Body of pancreas (tissue), 4 donors: ENCODE measurements at regions not wholly inside any gene's neighbourhood (a gene's known extent, or its start where the extent isn't known, plus 50 kb on each side); places are given as distances from the start of the nearest gene placed in this dataset.
"Not testable (repeated sequence)": the region's sequence is repeated elsewhere in the genome, so short reads cannot be mapped to it uniquely, and the experiment has no call there.

Experiments
- ATAC-seq: fragments of 150-250 bp; one replicate; pipeline ENCODE4 v1.9.1; 2016
- DNase-seq, 4 donors: peaks; one replicate each; pipeline ENCODE4 v3.0.0-alpha.2; 2019
- H3K27ac ChIP-seq, 4 donors: fragments of 200-600 bp; sonication (generic); 1 replicate in 3 of 4; 2 replicates in 1 of 4; pipeline versions ENCODE4 v1.5.1 to v1.6.1; 2016 to 2019; ENCODE audit warnings: mild to moderate bottlenecking in 1 of 4, mixed read lengths in 1 of 4, moderate library complexity in 1 of 4
- H3K27me3 ChIP-seq, 2 donors: fragments of 200-600 bp; sonication (generic); one replicate each; pipeline ENCODE4 v1.6.0; 2016; ENCODE audit warnings: mild to moderate bottlenecking in 1 of 2
- H3K36me3 ChIP-seq, 2 donors: fragments of 200-600 bp; sonication (generic); replicated peaks in 1 of 2; 2 replicates each; pipeline ENCODE4 v1.5.1; 2016; ENCODE audit warnings: low read depth in 2 of 2; ENCODE audit not compliant: insufficient read depth in 1 of 2
- H3K4me1 ChIP-seq: fragments of 200-600 bp; sonication (generic); one replicate; pipeline ENCODE4 v1.6.0; 2016
- H3K4me3 ChIP-seq, 2 donors: fragments of 200-600 bp; sonication (generic); 1 replicate in 1 of 2; 2 replicates in 1 of 2; pipeline ENCODE4 v1.5.1; 2016 to 2019
- H3K9me3 ChIP-seq, 3 donors: fragments of 200-600 bp; sonication (generic); 1 replicate in 2 of 3; 2 replicates in 1 of 3; pipeline ENCODE4 v1.5.1; 2016
- POLR2A ChIP-seq, 3 donors: fragments of 450-650 bp; IDR thresholded peaks; one replicate each; pipeline ENCODE4 v1.6.1; 2016; ENCODE audit warnings: antibody characterized with exemption in 3 of 3, mild to moderate bottlenecking in 2 of 3
- WGBS, 2 donors: methylation state at CpG; one replicate each; pipeline ENCODE4 v1.1.5; 2017; 5-methylcytosine and 5-hydroxymethylcytosine counted together
- intact Hi-C: fragments of 100-400 bp; cut with DNase I; formaldehyde crosslinking; loops from one replicate; pipeline ENCODE4 v1.15.1; 2023
- TF ChIP-seq, protein P1 (sequence below), 7 experiments: fragments of 450-650 bp in 4 of 7; fragments of 200-600 bp in 3 of 7; sonication (generic) in 3 of 7; IDR thresholded peaks; one replicate each; pipeline ENCODE4 v1.5.1; 2016 to 2019; ENCODE audit warnings: antibody characterized with exemption in 7 of 7

- DNase-seq, ATAC-seq, H3K36me3 ChIP-seq, H3K4me3 ChIP-seq, H3K27ac ChIP-seq, H3K4me1 ChIP-seq, intact Hi-C loops, H3K27me3 ChIP-seq, H3K9me3 ChIP-seq: not testable (repeated sequence)
- WGBS, 2 donors = 91 to 93% methylated on average over 4 of the region's 4 CpGs
These were observed 77.5 kb downstream of the SNX5 start for GRCh38 chr20:17891131-17891530.

DNA sequence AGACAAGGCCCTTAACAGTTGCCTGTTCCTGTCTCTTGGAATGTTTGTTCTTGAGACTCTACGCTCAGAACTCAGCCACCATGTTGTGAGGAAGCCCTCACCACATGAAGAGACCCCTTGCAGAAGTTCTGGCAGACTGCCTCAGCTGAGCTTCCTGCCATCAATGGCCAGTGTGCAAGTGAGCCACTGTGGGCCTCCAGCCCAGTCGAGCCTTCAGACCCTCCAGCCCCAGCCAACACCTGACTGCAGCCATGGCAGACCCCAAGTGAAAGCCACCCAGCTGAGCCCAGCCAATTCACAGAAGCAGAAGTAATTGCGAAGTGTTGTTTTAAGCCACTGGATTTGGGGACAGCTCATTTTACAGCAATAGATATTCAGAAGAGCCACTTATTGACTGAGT, 78.3 kb downstream of the SNX5 start:
- DNase-seq (no peak), ATAC-seq (no peak)
- Histone ChIP-seq H3K4me1 (no peaks in the 10 kb centered on the region), H3K27me3 (no peaks in the 10 kb centered on the region), H3K4me3 (no peak overlapping the region), H3K36me3 (no peaks in the 10 kb centered on the region), H3K9me3 (no peaks in the 10 kb centered on the region), H3K27ac (no peak overlapping the region)
- 93 to 100% methylated on average over 2 to 3 of the region's 3 CpGs for WGBS, 2 donors
- intact Hi-C loops = no loop called here
- TF ChIP-seq, protein P1, sequence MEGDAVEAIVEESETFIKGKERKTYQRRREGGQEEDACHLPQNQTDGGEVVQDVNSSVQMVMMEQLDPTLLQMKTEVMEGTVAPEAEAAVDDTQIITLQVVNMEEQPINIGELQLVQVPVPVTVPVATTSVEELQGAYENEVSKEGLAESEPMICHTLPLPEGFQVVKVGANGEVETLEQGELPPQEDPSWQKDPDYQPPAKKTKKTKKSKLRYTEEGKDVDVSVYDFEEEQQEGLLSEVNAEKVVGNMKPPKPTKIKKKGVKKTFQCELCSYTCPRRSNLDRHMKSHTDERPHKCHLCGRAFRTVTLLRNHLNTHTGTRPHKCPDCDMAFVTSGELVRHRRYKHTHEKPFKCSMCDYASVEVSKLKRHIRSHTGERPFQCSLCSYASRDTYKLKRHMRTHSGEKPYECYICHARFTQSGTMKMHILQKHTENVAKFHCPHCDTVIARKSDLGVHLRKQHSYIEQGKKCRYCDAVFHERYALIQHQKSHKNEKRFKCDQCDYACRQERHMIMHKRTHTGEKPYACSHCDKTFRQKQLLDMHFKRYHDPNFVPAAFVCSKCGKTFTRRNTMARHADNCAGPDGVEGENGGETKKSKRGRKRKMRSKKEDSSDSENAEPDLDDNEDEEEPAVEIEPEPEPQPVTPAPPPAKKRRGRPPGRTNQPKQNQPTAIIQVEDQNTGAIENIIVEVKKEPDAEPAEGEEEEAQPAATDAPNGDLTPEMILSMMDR (IDR thresholded peaks at IDR 0.05) = no peak
- TF ChIP-seq POLR2A (IDR thresholded peaks at IDR 0.05) = no peak

- no peaks in the 10 kb centered on the region for H3K36me3 ChIP-seq
- DNase-seq (no peak), ATAC-seq (peak; percentile 78)
- no peak for TF ChIP-seq POLR2A (IDR thresholded peaks at IDR 0.05)
- TF ChIP-seq, protein P1 (IDR thresholded peaks at IDR 0.05) = peak in 3 of 7 experiments; percentile 23 to 39 (median 26)
- no peaks in the 10 kb centered on the region for H3K4me1 ChIP-seq
- no peak overlapping the region for H3K27ac ChIP-seq
- intact Hi-C loops = no loop called here
- no peaks in the 10 kb centered on the region for H3K27me3 ChIP-seq
- H3K4me3 ChIP-seq = no peak overlapping the region
- no peaks in the 10 kb centered on the region for H3K9me3 ChIP-seq
- WGBS, 2 donors = 72 to 100% methylated on average over 1 of the region's 1 CpG
These were observed 79.4 kb downstream of the SNX5 start for GRCh38 chr20:17889226-17889625.

DNA sequence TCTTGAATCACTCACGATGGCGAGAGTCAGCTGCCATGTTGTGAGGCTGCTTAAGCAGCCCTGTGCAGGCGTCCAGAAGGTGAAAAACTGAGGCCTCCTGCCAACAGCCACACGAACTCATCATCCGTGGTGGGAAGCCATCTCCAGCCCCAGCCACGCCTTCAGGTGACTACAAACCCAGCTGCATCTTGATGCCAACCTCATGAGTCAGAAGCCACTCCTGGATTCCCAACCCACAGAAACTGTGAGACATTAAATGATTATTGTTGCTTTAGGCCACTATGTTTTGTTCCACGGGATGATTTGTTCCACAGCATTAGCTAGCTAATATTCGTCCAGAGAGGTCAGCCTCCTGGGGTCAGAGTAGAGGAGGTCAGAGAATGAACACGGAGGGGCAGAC, 80.5 kb downstream of the SNX5 start:
- WGBS, 2 donors = 66 to 78% methylated on average over 5 to 9 of the region's 9 CpGs
- TF ChIP-seq, protein P1 (IDR thresholded peaks at IDR 0.05) = no peak
- no peak for TF ChIP-seq POLR2A (IDR thresholded peaks at IDR 0.05)
- ATAC-seq = no peak

GRCh38 chr20:17887331-17888030, 81.1 kb downstream of the SNX5 start:
- Histone ChIP-seq H3K9me3 (no peaks in the 10 kb centered on the region), H3K27ac (no peak overlapping the region), H3K36me3 (no peaks in the 10 kb centered on the region), H3K27me3 (no peaks in the 10 kb centered on the region), H3K4me1 (no peaks in the 10 kb centered on the region), H3K4me3 (no peak overlapping the region)
- TF ChIP-seq POLR2A (IDR thresholded peaks at IDR 0.05) = no peak
- TF ChIP-seq, protein P1 (IDR thresholded peaks at IDR 0.05) = no peak
- DNase-seq = no peak
- WGBS, 2 donors = 82 to 90% methylated on average over 10 of the region's 10 CpGs
- no peak for ATAC-seq
- intact Hi-C loops = no loop called here

More for the DNA sequence above, 80.5 kb downstream of the SNX5 start:
- Histone ChIP-seq H3K27ac (no peak overlapping the region), H3K36me3 (no peaks in the 10 kb centered on the region), H3K4me3 (no peak overlapping the region), H3K4me1 (no peaks in the 10 kb centered on the region), H3K27me3 (no peaks in the 10 kb centered on the region), H3K9me3 (no peaks in the 10 kb centered on the region)
- intact Hi-C loops = no loop called here
- no peak for DNase-seq
